GM18505 (cell line): ENCODE measurements at regions not wholly inside any gene's neighbourhood (a gene's known extent, or its start where the extent isn't known, plus 50 kb on each side); places are given as distances from the start of the nearest gene placed in this dataset.

ENCODE experiments used
- ATAC-seq: cut with Tn5 transposase; IDR thresholded peaks from one replicate; pipeline ENCODE4 v1.9.1; 2021; ENCODE audit not compliant: unreplicated experiment
- POLR2A ChIP-seq: IDR thresholded peaks from 4 replicates; pipeline ENCODE4 v1.6.1; 2011; ENCODE audit warnings: borderline replicate concordance; ENCODE audit not compliant: insufficient read depth, insufficient read length; ENCODE audit errors: extremely low read depth

GRCh38 chr3:21357241-21357640 lies 393.8 kb downstream of the ZNF385D start:
- TF ChIP-seq POLR2A, result no peak
- ATAC-seq, result no peak

- ATAC-seq, result no peak
- no peak for TF ChIP-seq POLR2A
Observed at GRCh38 chr3:21356402-21356801, 394.6 kb downstream of the ZNF385D start.

- no peak for ATAC-seq
- no peak for TF ChIP-seq POLR2A
Observed at GRCh38 chr3:21345382-21345976, 405.5 kb downstream of the ZNF385D start.

GRCh38 chr3:21331857-21332256 lies 419.2 kb downstream of the ZNF385D start:
- ATAC-seq, result no peak
- TF ChIP-seq POLR2A, result no peak

- ATAC-seq, result no peak
- no peak for TF ChIP-seq POLR2A
Observed at GRCh38 chr3:21331321-21331720, 419.7 kb downstream of the ZNF385D start.

GRCh38 chr3:21330293-21330692 lies 420.7 kb downstream of the ZNF385D start:
- no peak for TF ChIP-seq POLR2A
- peak; percentile 86 for ATAC-seq

GRCh38 chr3:21328711-21329390 lies 422.2 kb downstream of the ZNF385D start:
- no peak for TF ChIP-seq POLR2A
- ATAC-seq, result no peak

- no peak for ATAC-seq
- TF ChIP-seq POLR2A, result no peak
Observed at GRCh38 chr3:21326704-21327475, 424.1 kb downstream of the ZNF385D start.

- TF ChIP-seq POLR2A, result no peak
- no peak for ATAC-seq
Observed at GRCh38 chr3:21314688-21315087, 436.3 kb downstream of the ZNF385D start.

- ATAC-seq, result no peak
- no peak for TF ChIP-seq POLR2A
Observed at GRCh38 chr3:21310891-21311290, 440.1 kb downstream of the ZNF385D start.

GRCh38 chr3:21310161-21310560 lies 440.8 kb downstream of the ZNF385D start:
- no peak for ATAC-seq
- no peak for TF ChIP-seq POLR2A

GRCh38 chr3:21297304-21297703 lies 453.7 kb downstream of the ZNF385D start:
- ATAC-seq, result no peak
- TF ChIP-seq POLR2A, result no peak

- ATAC-seq, result no peak
- TF ChIP-seq POLR2A, result no peak
Observed at GRCh38 chr3:21294768-21295167, 456.2 kb downstream of the ZNF385D start.

- no peak for ATAC-seq
- no peak for TF ChIP-seq POLR2A
Observed at GRCh38 chr3:21292971-21293370, 458.0 kb downstream of the ZNF385D start.
